Ishikawa (cell line): ENCODE measurements at regions not wholly inside any gene's neighbourhood (a gene's known extent, or its start where the extent isn't known, plus 50 kb on each side); places are given as distances from the start of the nearest gene placed in this dataset.

Source experiments
- CEBPB ChIP-seq: IDR thresholded peaks from 2 replicates; pipeline ENCODE4 v1.6.1; 2012
- CREB1 ChIP-seq: IDR thresholded peaks from 2 replicates; pipeline ENCODE4 v1.6.1; 2012; ENCODE audit warnings: low read depth
- EP300 ChIP-seq: IDR thresholded peaks from 2 replicates; pipeline ENCODE4 v1.6.1; 2012; ENCODE audit warnings: borderline replicate concordance
- TAF1 ChIP-seq: IDR thresholded peaks from 2 replicates; pipeline ENCODE4 v1.6.1; 2012; ENCODE audit warnings: low read depth, mild to moderate bottlenecking
- TF ChIP-seq, protein P1 (sequence below): IDR thresholded peaks from 2 replicates; pipeline ENCODE4 v1.6.1; 2012
- TF ChIP-seq, protein P2 (sequence below): IDR thresholded peaks from 2 replicates; pipeline ENCODE4 v1.6.1; 2012; ENCODE audit warnings: low read depth, mild to moderate bottlenecking
- TF ChIP-seq, protein P3 (sequence below): IDR thresholded peaks from 2 replicates; pipeline ENCODE4 v1.6.1; 2012

DNA sequence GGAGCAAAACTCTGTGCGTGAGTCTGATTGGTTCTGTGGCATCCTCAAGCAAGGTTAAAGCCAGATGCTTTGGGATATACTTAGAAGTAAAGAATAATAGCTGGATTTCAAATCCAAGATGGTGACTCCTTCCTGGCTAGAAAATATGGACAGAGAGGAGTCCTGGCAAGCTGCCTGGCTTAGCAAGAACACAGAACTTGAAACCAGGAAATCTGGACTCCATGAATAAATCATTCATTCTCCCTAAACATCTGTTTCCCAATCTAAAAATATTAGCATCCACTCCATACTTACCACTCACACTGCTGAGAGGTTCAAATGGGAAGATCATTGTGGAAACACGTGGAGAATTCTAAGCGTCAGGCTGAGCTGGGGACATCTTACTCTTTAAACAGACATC lies 1074.1 kb upstream of the AUTS2 start:
- TF ChIP-seq, protein P1, sequence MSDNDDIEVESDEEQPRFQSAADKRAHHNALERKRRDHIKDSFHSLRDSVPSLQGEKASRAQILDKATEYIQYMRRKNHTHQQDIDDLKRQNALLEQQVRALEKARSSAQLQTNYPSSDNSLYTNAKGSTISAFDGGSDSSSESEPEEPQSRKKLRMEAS: no peak
- TF ChIP-seq TAF1: no peak
- TF ChIP-seq, protein P2, sequence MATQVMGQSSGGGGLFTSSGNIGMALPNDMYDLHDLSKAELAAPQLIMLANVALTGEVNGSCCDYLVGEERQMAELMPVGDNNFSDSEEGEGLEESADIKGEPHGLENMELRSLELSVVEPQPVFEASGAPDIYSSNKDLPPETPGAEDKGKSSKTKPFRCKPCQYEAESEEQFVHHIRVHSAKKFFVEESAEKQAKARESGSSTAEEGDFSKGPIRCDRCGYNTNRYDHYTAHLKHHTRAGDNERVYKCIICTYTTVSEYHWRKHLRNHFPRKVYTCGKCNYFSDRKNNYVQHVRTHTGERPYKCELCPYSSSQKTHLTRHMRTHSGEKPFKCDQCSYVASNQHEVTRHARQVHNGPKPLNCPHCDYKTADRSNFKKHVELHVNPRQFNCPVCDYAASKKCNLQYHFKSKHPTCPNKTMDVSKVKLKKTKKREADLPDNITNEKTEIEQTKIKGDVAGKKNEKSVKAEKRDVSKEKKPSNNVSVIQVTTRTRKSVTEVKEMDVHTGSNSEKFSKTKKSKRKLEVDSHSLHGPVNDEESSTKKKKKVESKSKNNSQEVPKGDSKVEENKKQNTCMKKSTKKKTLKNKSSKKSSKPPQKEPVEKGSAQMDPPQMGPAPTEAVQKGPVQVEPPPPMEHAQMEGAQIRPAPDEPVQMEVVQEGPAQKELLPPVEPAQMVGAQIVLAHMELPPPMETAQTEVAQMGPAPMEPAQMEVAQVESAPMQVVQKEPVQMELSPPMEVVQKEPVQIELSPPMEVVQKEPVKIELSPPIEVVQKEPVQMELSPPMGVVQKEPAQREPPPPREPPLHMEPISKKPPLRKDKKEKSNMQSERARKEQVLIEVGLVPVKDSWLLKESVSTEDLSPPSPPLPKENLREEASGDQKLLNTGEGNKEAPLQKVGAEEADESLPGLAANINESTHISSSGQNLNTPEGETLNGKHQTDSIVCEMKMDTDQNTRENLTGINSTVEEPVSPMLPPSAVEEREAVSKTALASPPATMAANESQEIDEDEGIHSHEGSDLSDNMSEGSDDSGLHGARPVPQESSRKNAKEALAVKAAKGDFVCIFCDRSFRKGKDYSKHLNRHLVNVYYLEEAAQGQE: no peak
- TF ChIP-seq CEBPB: no peak
- TF ChIP-seq CREB1: no peak
- no peak for TF ChIP-seq EP300
- TF ChIP-seq, protein P3, sequence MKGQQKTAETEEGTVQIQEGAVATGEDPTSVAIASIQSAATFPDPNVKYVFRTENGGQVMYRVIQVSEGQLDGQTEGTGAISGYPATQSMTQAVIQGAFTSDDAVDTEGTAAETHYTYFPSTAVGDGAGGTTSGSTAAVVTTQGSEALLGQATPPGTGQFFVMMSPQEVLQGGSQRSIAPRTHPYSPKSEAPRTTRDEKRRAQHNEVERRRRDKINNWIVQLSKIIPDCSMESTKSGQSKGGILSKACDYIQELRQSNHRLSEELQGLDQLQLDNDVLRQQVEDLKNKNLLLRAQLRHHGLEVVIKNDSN: no peak
